PC-3 (cell line): ENCODE measurements at regions not wholly inside any gene's neighbourhood (a gene's known extent, or its start where the extent isn't known, plus 50 kb on each side); places are given as distances from the start of the nearest gene placed in this dataset.

Experiments used
- ATAC-seq: fragments of 200-7000 bp; cut with Tn5 transposase; 2 replicates; pipeline ENCODE4 v1.9.1; 2020; ENCODE audit warnings: mild to moderate bottlenecking, moderate library complexity
- BruUV-seq: library from RNA; stranded (reverse); fragments of 400-500 nt; replicated peaks from 2 replicates; lab custom pipeline; 2021; lab: Mats Ljungman, UMichigan
- CTCF ChIA-PET: fragments of 300-600 bp; sonication (Branson Sonifier 250); formaldehyde crosslinking; loops from one replicate; lab custom pipeline; 2022; ENCODE audit warnings: antibody characterized with exemption; lab: Charles Lee
- POLR2A ChIA-PET: fragments of 300-600 bp; sonication (Branson Sonifier 250); formaldehyde crosslinking; loops from one replicate; lab custom pipeline; 2022; ENCODE audit warnings: antibody characterized with exemption; ENCODE audit not compliant: unreplicated experiment; lab: Charles Lee
- DNase-seq: peaks from one replicate; pipeline ENCODE4 v3.0.0-alpha.2; 2015
- H2AFZ ChIP-seq: fragments of 300-600 bp; sonication (generic); 2 replicates; pipeline ENCODE4 v1.6.0; 2016; ENCODE audit warnings: antibody characterized with exemption, low read length
- H3F3A ChIP-seq: fragments of 300-600 bp; sonication (generic); one replicate; pipeline ENCODE4 v1.6.0; 2017; ENCODE audit warnings: antibody characterized with exemption, low read length, control low read depth, mild to moderate bottlenecking; ENCODE audit not compliant: unreplicated experiment
- H3K27ac ChIP-seq: fragments of 300-600 bp; sonication (generic); 2 replicates; pipeline ENCODE4 v1.5.1; 2016; ENCODE audit warnings: mild to moderate bottlenecking, low read length
- H3K27me3 ChIP-seq: fragments of 300-600 bp; sonication (generic); 2 replicates; pipeline ENCODE4 v1.6.1; 2016; ENCODE audit warnings: low read length, mixed read lengths
- H3K36me3 ChIP-seq: fragments of 300-600 bp; sonication (generic); 2 replicates; pipeline ENCODE4 v1.6.1; 2016; ENCODE audit warnings: low read depth, mixed run types, low read length, mixed read lengths
- H3K4me1 ChIP-seq: fragments of 300-600 bp; sonication (generic); 2 replicates; pipeline ENCODE4 v1.5.1; 2016; ENCODE audit warnings: low read length; ENCODE audit not compliant: insufficient read depth
- H3K4me2 ChIP-seq: fragments of 300-600 bp; sonication (generic); 2 replicates; pipeline ENCODE4 v1.6.0; 2016; ENCODE audit warnings: low read length
- H3K4me3 ChIP-seq: fragments of 300-600 bp; sonication (generic); 2 replicates; pipeline ENCODE4 v1.5.1; 2016; ENCODE audit warnings: mild to moderate bottlenecking, low read length, mixed read lengths
- H3K79me2 ChIP-seq: fragments of 300-600 bp; sonication (generic); 2 replicates; pipeline ENCODE4 v1.6.1; 2017; ENCODE audit warnings: low read length, mixed read lengths
- H3K9ac ChIP-seq: fragments of 300-600 bp; sonication (generic); 2 replicates; pipeline ENCODE4 v1.6.0; 2016; ENCODE audit warnings: mild to moderate bottlenecking, low read length
- H3K9me2 ChIP-seq: fragments of 300-600 bp; sonication (generic); replicated peaks from 2 replicates; pipeline ENCODE4 v1.6.1; 2016; ENCODE audit warnings: mixed run types, low read length, mixed read lengths
- H3K9me3 ChIP-seq: fragments of 300-600 bp; sonication (generic); 2 replicates; pipeline ENCODE4 v1.6.1; 2016; ENCODE audit warnings: low read length, mixed read lengths
- H4K20me1 ChIP-seq: fragments of 300-600 bp; sonication (generic); 2 replicates; pipeline ENCODE4 v1.6.1; 2016; ENCODE audit warnings: low read length, mixed read lengths
- EZH2 ChIP-seq: fragments of 300-600 bp; sonication (generic); IDR thresholded peaks from one replicate; pipeline ENCODE4 v1.6.1; 2017; ENCODE audit warnings: antibody characterized with exemption, mild to moderate bottlenecking, low read length; ENCODE audit not compliant: unreplicated experiment
- EZH2phosphoT487 ChIP-seq: fragments of 300-600 bp; sonication (generic); IDR thresholded peaks from 2 replicates; pipeline ENCODE4 v1.6.1; 2018; ENCODE audit warnings: mild to moderate bottlenecking, antibody characterized with exemption, low read length, borderline replicate concordance
- intact Hi-C: fragments of 100-400 bp; cut with micrococcal nuclease; formaldehyde crosslinking; loops from 2 replicates; pipeline ENCODE4 v1.9.0; 2023
- TF ChIP-seq, protein P1 (sequence below): fragments of 300-600 bp; sonication (generic); conservative IDR thresholded peaks from 2 replicates; pipeline ENCODE4 v1.5.1; 2017; ENCODE audit warnings: antibody characterized with exemption, low read depth, mild to moderate bottlenecking, low read length

DNA sequence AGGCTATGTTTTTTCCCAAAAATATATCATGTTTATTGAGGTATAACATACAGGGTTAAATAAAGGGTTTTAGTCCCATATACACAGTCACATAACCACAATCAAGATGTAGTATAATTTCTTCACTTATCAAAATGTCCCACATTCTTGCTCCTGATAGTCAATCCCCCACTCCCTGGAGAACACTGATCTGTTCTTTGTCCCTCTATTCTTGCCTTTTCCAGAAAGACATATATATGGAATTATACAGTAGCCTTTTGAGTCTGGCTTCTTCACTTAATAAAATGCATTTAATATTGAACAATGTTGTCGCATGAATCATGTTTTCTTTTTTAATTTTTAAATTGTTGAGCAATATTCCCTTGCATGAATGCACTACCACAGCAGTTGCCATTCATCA, 1059.7 kb downstream of the TSN start:
- ATAC-seq: no peak
- Histone ChIP-seq H3K27ac (no peak overlapping the region), H3F3A (no peaks in the 10 kb centered on the region), H3K4me3 (no peak overlapping the region), H3K27me3 (no peaks in the 10 kb centered on the region), H3K9ac (no peak overlapping the region), H3K9me3 (no peaks in the 10 kb centered on the region), H3K4me1 (no peaks in the 10 kb centered on the region), H2AFZ (no peak overlapping the region), H4K20me1 (no peaks in the 10 kb centered on the region), H3K9me2 (no peaks in the 10 kb centered on the region), H3K36me3 (no peaks in the 10 kb centered on the region), H3K4me2 (no peak overlapping the region), H3K79me2 (no peaks in the 10 kb centered on the region)
- TF ChIP-seq, protein P1, sequence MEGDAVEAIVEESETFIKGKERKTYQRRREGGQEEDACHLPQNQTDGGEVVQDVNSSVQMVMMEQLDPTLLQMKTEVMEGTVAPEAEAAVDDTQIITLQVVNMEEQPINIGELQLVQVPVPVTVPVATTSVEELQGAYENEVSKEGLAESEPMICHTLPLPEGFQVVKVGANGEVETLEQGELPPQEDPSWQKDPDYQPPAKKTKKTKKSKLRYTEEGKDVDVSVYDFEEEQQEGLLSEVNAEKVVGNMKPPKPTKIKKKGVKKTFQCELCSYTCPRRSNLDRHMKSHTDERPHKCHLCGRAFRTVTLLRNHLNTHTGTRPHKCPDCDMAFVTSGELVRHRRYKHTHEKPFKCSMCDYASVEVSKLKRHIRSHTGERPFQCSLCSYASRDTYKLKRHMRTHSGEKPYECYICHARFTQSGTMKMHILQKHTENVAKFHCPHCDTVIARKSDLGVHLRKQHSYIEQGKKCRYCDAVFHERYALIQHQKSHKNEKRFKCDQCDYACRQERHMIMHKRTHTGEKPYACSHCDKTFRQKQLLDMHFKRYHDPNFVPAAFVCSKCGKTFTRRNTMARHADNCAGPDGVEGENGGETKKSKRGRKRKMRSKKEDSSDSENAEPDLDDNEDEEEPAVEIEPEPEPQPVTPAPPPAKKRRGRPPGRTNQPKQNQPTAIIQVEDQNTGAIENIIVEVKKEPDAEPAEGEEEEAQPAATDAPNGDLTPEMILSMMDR: no peak
- TF ChIP-seq EZH2 (no peak), EZH2phosphoT487 (no peak)
- no peak for DNase-seq
- intact Hi-C loops: no loop called here
- CTCF ChIA-PET: no interaction called here
- no TSS peak for BruUV-seq
- POLR2A ChIA-PET: no interaction called here

DNA sequence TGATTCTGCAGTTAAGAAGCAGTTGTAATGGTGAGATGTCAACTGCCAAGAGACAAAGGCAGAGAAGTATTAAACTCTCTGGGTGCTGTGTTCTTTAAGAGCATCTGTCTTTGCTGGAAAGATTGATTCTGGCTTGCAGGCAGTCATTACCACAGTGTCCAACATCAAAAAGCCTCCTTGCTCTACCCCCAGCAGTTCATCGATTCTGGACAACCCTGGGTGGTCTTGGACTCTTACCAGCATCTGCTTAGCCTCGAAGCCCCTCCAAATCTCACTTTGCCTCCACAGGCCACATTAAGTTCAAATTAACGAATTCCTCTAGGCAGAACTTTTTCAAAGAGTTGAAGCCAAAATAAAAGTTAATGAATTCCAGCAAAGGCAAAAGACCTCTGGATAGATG, 1061.4 kb downstream of the TSN start:
- BruUV-seq: no TSS peak
- H3K9ac ChIP-seq: no peak overlapping the region
- H3K4me2 ChIP-seq: no peak overlapping the region
- no peaks in the 10 kb centered on the region for H3F3A ChIP-seq
- H3K4me1 ChIP-seq: no peaks in the 10 kb centered on the region
- ATAC-seq (no peak), DNase-seq (no peak)
- H3K36me3 ChIP-seq: no peaks in the 10 kb centered on the region
- no peaks in the 10 kb centered on the region for H4K20me1 ChIP-seq
- TF ChIP-seq, protein P1: no peak
- no peak overlapping the region for H2AFZ ChIP-seq
- no peaks in the 10 kb centered on the region for H3K9me2 ChIP-seq
- H3K4me3 ChIP-seq: no peak overlapping the region
- no peak overlapping the region for H3K27ac ChIP-seq
- intact Hi-C loops: no loop called here
- ChIA-PET POLR2A (no interaction called here), CTCF (no interaction called here)
- no peaks in the 10 kb centered on the region for H3K79me2 ChIP-seq
- H3K27me3 ChIP-seq: no peaks in the 10 kb centered on the region
- H3K9me3 ChIP-seq: no peaks in the 10 kb centered on the region

DNA sequence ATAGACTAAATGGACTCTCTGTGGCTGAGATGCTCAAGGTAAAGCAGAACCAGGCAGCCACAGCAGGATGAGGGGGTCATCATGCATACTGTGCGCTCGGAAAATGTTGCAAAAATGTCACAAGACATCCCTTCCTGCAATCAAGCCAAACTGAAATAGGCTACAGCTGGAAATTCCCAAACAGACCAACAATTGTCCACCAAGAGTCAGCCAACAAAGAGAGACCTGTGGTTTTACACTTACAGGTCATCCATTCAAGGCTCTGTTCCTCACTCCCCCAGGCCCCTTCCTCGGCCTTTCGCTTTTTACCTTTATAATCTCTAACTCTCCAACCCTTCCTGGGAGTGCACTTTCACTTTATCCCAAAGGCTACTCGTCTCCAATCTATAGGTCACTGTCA, 1066.9 kb downstream of the TSN start:
- Histone ChIP-seq H3K36me3 (no peaks in the 10 kb centered on the region), H3K4me2 (no peak overlapping the region), H2AFZ (no peak overlapping the region), H3K27ac (no peak overlapping the region), H3F3A (no peaks in the 10 kb centered on the region), H4K20me1 (no peaks in the 10 kb centered on the region), H3K4me1 (no peaks in the 10 kb centered on the region), H3K79me2 (no peaks in the 10 kb centered on the region), H3K4me3 (no peak overlapping the region), H3K9me2 (no peaks in the 10 kb centered on the region), H3K9me3 (no peaks in the 10 kb centered on the region), H3K27me3 (no peaks in the 10 kb centered on the region), H3K9ac (no peak overlapping the region)
- CTCF ChIA-PET: no interaction called here
- TF ChIP-seq, protein P1: no peak
- TF ChIP-seq EZH2 (no peak), EZH2phosphoT487 (no peak)
- DNase-seq (no peak), ATAC-seq (no peak)
- no TSS peak for BruUV-seq
- POLR2A ChIA-PET: no interaction called here
- intact Hi-C loops: no loop called here
